ENCODE measurements at regions not wholly inside any gene's neighbourhood (a gene's known extent, or its start where the extent isn't known, plus 50 kb on each side); places are given as distances from the start of the nearest gene placed in this dataset.

DNA sequence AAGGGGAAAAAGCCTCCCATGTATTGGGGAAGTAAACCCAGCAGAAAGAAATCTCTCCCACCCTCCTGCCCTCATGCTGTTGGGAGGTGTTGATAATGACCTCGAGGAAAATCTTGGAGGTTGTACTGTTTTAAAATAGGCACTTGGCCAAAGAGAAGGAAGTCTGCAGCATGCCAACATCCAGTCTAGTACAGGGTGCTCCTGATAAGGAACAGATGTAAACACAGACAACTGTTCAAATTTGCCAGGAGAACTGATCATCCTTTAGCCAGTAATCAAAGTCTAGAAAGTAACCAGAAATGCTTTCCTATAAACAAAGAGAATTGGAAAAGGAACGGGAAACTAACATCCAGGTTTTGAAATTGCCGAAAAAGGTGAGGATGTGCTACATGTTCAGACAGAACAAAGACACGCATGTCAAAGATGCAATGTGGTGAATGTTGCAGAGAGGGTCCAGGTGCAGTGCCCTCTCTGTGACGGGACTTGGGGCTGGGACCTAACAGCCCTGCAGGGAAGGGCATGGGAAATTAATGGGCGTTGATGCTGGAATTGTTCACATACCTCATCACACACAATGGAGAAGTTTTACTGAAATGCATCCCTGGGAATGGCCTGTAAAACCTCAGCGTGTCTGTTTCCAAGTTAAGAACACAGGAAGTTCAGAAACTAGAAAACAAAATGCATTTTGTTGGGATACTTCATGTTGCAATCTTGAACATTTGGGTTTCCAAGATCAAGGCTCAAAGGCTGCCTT, 125.7 kb upstream of the RND3 start:
- TF ChIP-seq, protein P1, sequence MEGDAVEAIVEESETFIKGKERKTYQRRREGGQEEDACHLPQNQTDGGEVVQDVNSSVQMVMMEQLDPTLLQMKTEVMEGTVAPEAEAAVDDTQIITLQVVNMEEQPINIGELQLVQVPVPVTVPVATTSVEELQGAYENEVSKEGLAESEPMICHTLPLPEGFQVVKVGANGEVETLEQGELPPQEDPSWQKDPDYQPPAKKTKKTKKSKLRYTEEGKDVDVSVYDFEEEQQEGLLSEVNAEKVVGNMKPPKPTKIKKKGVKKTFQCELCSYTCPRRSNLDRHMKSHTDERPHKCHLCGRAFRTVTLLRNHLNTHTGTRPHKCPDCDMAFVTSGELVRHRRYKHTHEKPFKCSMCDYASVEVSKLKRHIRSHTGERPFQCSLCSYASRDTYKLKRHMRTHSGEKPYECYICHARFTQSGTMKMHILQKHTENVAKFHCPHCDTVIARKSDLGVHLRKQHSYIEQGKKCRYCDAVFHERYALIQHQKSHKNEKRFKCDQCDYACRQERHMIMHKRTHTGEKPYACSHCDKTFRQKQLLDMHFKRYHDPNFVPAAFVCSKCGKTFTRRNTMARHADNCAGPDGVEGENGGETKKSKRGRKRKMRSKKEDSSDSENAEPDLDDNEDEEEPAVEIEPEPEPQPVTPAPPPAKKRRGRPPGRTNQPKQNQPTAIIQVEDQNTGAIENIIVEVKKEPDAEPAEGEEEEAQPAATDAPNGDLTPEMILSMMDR (conservative IDR thresholded peaks at IDR 0.05) = no peak
- no peak for TF ChIP-seq ZFX (IDR thresholded peaks at IDR 0.05)
